HG03521 (cell line): ENCODE measurements at regions not wholly inside any gene's neighbourhood (a gene's known extent, or its start where the extent isn't known, plus 50 kb on each side); places are given as distances from the start of the nearest gene placed in this dataset.
"Not testable (repeated sequence)": the region's sequence is repeated elsewhere in the genome, so short reads cannot be mapped to it uniquely, and the experiment has no call there.

Experiments
- ATAC-seq: cut with Tn5 transposase; IDR thresholded peaks from one replicate; pipeline ENCODE4 v1.9.1; 2021; ENCODE audit warnings: mild to moderate bottlenecking, moderate library complexity; ENCODE audit not compliant: unreplicated experiment

DNA sequence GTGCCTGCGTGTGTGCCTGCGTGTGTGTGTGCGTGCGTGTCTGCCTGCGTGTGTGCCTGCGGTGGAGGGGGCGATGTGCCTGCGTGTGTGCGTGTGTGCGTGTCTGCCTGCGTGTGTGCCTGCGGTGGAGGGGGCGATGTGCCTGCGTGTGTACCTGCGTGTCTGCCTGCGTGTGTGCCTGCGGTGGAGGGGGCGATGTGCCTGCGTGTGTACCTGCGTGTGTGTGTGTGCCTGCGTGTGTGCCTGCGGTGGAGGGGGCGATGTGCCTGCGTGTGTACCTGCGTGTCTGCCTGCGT, 116.7 kb upstream of the ZNF516 start:
- not testable (repeated sequence) for ATAC-seq

DNA sequence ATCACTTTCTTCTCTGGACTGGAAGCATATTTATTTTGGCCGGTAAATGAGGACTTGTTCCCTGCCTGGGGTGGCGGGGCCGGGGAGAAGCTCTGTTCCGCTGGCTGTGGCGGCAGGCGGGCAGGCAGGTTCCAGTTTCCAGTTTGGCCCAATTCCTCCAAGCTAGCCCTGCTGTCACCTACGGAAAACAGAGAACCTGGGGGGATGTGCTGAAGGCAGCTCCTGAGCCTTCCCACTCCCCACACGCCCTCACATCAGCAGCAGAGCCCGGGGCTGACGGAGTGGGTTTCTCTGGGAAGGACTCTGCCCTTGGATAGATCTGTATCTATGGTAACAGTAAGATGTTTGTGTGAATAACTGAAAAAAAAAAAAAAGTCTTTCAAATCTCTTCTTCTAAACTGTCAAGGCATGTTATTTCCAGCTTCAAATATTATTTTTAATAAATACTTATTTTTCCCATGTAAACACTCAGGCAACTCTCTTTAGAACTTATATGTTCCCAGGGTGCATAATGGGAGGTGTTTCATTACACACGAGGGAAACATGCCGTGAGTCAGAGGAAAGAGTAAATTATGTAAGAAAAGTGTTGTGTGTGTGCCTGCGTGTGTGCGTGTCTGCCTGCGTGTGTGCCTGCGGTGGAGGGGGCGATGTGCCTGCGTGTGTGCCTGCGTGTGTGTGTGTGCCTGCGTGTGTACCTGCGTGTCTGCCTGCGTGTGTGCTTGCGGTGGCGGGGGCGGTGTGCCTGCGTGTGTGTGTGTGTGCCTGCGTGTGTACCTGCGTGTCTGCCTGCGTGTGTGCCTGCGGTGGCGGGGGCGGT, 116.1 kb upstream of the ZNF516 start:
- ATAC-seq: no peak

GRCh38 chr18:76610012-76610411, 115.0 kb upstream of the ZNF516 start:
- no peak for ATAC-seq

DNA sequence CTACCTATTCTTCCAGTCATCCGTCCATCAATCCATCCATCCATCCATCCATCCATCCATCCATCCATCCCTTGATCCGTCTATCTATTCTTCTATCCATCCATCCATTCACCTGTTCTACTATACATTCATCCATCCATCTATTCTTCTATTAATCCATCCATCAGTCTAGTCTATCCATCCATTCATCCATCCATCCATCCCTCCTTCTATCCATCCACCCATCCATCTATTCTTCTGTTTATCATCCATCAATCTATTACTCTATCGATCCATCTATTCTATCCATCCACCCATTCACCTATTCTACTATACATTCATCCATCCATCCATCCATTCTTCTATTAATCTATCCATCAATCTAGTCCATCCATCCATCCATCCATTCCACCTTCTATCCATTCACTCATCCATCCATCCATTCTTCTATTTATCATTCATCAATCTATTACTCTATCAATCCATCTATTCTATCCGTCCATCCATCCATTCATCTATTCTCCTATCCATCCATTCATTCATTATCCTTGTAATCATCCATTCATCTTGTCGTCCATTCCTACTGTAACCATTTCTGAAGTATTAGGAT, 110.4 kb upstream of the ZNF516 start:
- ATAC-seq: no peak

DNA sequence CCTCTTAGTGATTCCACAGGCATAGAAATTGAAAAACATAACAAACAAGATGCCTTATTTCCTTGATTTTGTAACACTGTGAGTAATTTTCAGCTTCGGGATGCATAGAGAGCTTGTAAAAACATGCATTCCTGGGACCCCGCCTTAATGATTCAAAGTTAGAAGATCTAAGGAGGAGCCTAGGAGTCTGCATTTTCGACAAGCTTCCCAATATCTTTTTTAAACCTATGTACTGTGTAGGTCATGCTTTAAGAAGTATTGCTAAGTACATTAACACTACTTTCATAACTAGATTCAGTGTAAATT, 109.8 kb upstream of the ZNF516 start:
- no peak for ATAC-seq

GRCh38 chr18:76604108-76604934, 109.3 kb upstream of the ZNF516 start:
- ATAC-seq: no peak

DNA sequence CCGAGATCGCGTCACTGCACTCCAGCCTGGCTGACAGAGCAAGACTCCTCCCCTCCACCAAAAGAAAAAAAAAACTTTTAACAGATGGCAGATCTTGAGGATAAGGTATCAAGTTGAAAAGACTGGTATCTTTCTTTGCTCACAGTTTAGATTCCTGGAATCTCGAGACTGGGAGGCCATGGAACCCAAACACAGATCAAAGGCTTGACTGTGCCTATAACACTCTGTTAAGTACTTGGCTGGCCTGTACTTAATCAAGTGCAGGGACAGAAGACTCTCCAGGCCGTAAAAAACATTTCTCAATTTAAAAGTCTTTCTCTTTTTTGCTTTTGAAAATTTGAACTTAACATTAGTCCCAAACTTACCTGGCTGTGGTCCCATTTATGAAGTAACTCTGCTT, 107.1 kb upstream of the ZNF516 start:
- no peak for ATAC-seq

DNA sequence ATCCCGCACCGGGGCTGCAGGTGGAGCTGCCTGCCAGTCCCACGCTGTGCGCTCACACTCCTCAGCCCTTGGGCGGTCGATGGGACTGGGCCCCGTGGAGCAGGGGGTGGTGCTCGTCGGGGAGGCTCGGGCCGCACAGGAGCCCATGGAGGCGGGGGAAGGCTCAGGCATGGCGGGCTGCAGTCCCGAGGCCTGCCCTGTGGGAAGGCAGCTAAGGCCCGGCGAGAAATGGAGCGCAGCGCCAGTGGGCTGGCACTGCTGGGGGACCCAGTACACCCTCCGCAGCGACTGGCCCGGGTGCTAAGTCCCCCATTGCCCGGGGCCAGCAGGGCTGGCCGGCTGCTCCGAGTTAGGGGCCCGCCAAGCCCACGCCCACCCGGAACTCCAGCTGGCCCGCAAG, 105.0 kb upstream of the ZNF516 start:
- not testable (repeated sequence) for ATAC-seq

DNA sequence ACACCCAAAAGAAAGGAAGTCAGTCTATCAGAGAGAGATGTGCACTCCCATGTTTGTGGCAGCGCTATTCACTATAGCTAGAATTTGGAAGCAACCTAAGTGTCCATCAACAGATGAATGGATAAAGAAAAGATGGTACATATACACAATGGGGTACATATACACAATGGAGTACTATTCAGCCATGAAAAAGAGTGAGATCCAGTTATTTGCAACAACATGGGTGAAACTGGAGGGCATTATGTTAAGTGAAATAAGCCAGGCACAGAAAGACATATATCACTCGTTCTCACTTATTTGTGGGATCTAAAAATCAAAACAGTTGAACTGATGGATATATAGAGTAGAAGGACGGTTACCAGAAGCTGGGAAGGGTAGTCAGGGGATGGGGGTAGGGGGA, 99.9 kb upstream of the ZNF516 start:
- ATAC-seq: no peak

DNA sequence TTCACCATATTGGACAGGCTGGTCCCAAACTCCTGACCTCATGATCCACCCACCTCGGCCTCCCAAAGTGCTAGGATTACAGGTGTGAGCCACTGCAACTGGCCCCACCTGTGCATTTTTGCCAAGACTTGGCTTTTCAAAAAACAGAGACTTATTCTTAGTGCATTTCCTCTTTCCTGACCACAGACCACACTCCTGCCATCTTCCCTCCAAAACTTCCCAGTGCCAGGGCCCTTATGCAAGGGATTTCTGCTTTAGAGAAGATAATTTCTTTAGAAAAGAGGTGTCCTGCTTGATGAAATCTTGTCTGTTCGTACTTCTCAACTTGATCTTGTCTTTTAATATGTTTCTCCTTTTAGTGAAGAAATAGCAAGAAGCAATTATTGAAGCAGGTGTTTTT, 98.8 kb upstream of the ZNF516 start:
- no peak for ATAC-seq

GRCh38 chr18:76592981-76593381, 97.9 kb upstream of the ZNF516 start:
- ATAC-seq: no peak

GRCh38 chr18:76592096-76592495, 97.1 kb upstream of the ZNF516 start:
- ATAC-seq: no peak

GRCh38 chr18:76589866-76590265, 94.8 kb upstream of the ZNF516 start:
- ATAC-seq: no peak

- ATAC-seq: no peak
Observed at GRCh38 chr18:76589316-76589715, 94.3 kb upstream of the ZNF516 start.

- no peak for ATAC-seq
Observed at GRCh38 chr18:76588601-76589226, 93.7 kb upstream of the ZNF516 start.

- ATAC-seq: no peak
Observed at GRCh38 chr18:76587879-76588271, 92.8 kb upstream of the ZNF516 start.

DNA sequence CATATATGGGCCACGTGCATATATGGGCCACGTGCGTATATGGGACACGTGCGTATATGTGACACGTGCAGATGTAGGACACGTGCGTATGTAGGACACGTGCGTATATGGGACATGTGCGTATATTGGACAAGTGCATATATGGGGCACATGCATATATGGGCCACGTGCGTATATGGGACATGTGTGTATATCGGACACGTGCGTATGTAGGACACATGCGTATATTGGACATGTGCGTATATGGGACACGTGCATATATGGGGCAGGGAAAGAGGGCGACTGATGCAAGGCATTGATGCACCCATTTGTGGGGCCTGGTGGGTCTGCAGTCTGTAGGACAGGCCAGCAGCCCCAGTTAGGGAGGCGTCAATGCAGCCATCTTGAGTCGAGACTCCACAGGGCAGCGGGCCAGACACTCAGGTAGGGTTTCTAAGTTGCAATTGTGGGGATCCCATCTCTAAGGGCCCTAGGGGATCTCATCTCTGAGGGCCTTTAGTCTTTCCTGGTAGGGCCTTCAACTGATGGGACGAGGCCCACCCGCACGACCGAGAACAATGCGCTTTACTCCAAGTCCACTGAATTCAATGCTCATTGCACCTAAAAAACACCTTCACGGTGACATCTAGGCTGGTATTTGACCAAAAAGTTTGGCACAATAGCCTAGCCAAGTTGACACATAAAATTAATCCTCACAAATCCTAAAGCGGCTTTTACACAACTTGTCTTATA, 92.3 kb upstream of the ZNF516 start:
- ATAC-seq: no peak

DNA sequence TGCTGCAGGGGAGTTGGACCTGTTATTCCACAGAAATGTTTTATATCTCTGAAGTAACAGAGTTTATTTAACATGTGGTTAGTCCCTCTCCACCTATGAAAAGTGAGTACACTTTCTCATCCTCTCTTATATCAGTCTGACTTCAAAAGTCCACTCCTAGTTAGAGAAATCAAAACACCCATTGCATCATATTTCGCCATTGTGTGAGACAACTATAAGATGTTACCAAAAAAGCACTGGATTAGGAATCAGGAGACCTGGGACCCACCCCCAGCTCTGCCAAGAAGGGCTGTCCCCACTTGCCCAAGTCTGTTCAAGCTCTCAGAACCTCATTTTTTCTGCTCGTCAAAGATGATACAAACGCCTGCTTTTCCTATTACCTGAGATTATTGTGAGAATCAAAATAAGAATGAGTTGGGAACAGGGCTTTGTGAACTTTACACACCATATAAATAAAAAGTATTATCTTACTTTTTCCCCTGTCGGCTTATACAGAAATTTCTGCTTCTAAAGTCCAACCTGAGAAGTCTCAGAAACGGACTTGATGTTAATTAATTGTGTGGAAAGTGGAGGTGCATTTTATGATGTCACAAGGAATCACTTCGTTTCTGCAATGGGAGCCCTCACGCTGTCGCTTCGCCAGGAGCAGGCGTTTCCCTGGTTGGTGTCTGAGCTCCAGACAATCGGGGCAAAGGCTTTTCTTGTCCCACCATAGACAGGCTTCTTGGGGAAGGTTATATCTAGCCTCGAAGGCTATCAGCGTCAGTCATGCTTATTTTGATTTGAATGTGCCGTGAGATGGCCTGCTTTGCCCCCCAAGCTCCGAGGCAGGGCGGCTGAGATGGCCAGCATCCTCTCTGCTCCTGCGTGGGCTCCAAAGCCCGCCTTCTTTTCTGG, 89.6 kb upstream of the ZNF516 start:
- no peak for ATAC-seq

DNA sequence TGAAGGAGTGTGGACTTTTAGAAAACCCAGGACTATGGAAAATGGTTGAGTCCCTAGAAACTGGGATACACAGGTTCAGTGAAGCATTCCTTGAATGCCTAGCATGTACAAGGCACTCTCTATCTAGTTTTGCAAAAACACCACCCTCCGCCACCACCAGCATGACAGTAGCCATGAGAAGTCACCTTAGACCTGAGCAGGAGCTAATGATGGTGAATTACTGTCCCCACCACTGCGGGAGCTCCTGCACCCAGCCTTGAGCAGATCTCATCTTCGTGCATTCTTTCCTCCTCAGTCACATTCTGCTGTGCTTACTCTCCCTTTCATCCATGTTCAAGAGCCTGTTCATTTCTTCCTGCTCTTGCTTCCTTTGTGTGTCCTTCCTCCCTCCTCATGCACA, 86.2 kb upstream of the ZNF516 start:
- ATAC-seq: no peak

- ATAC-seq: no peak
Observed at GRCh38 chr18:76580288-76580962, 85.4 kb upstream of the ZNF516 start.
